ENCODE measurements at regions not wholly inside any gene's neighbourhood (a gene's known extent, or its start where the extent isn't known, plus 50 kb on each side); places are given as distances from the start of the nearest gene placed in this dataset.

- in situ Hi-C loops (cut with HindIII; ENCODE audit: low sequenced_read_pairs), result no loop called here
Observed at GRCh38 chr15:87209891-87210689, 1046.4 kb downstream of the NTRK3 start.

- in situ Hi-C loops (cut with HindIII; ENCODE audit: low sequenced_read_pairs), result no loop called here
Observed at GRCh38 chr15:87207990-87208580, 1048.5 kb downstream of the NTRK3 start.

- in situ Hi-C loops (cut with HindIII; ENCODE audit: low sequenced_read_pairs), result no loop called here
Observed at GRCh38 chr15:87207251-87207650, 1049.3 kb downstream of the NTRK3 start.

- in situ Hi-C loops (cut with HindIII; ENCODE audit: low sequenced_read_pairs), result no loop called here
Observed at GRCh38 chr15:87201986-87202385, 1054.6 kb downstream of the NTRK3 start.

GRCh38 chr15:87200149-87200548 lies 1056.4 kb downstream of the NTRK3 start:
- in situ Hi-C loops (cut with HindIII; ENCODE audit: low sequenced_read_pairs), result no loop called here

GRCh38 chr15:87197981-87198380 lies 1058.6 kb downstream of the NTRK3 start:
- in situ Hi-C loops (cut with HindIII; ENCODE audit: low sequenced_read_pairs), result no loop called here

GRCh38 chr15:87196498-87196897 lies 1060.0 kb downstream of the NTRK3 start:
- in situ Hi-C loops (cut with HindIII; ENCODE audit: low sequenced_read_pairs), result no loop called here

GRCh38 chr15:87193481-87193880 lies 1063.1 kb downstream of the NTRK3 start:
- in situ Hi-C loops (cut with HindIII; ENCODE audit: low sequenced_read_pairs), result no loop called here

GRCh38 chr15:87167706-87168105 lies 1088.0 kb downstream of the AGBL1 start:
- in situ Hi-C loops (cut with HindIII; ENCODE audit: low sequenced_read_pairs), result no loop called here

- in situ Hi-C loops (cut with HindIII; ENCODE audit: low sequenced_read_pairs), result no loop called here
Observed at GRCh38 chr15:87167055-87167454, 1087.4 kb downstream of the AGBL1 start.

GRCh38 chr15:87155771-87156170 lies 1076.1 kb downstream of the AGBL1 start:
- in situ Hi-C loops (cut with HindIII; ENCODE audit: low sequenced_read_pairs), result no loop called here

- in situ Hi-C loops (cut with HindIII; ENCODE audit: low sequenced_read_pairs), result no loop called here
Observed at GRCh38 chr15:87154761-87155160, 1075.1 kb downstream of the AGBL1 start.

- in situ Hi-C loops (cut with HindIII; ENCODE audit: low sequenced_read_pairs), result no loop called here
Observed at GRCh38 chr15:87151202-87151748, 1071.6 kb downstream of the AGBL1 start.

GRCh38 chr15:87145696-87146095 lies 1066.0 kb downstream of the AGBL1 start:
- in situ Hi-C loops (cut with HindIII; ENCODE audit: low sequenced_read_pairs), result no loop called here

GRCh38 chr15:87144775-87145174 lies 1065.1 kb downstream of the AGBL1 start:
- in situ Hi-C loops (cut with HindIII; ENCODE audit: low sequenced_read_pairs), result no loop called here

- in situ Hi-C loops (cut with HindIII; ENCODE audit: low sequenced_read_pairs), result no loop called here
Observed at GRCh38 chr15:87142096-87142495, 1062.4 kb downstream of the AGBL1 start.

GRCh38 chr15:87135109-87135508 lies 1055.4 kb downstream of the AGBL1 start:
- in situ Hi-C loops (cut with HindIII; ENCODE audit: low sequenced_read_pairs), result no loop called here

- in situ Hi-C loops (cut with HindIII; ENCODE audit: low sequenced_read_pairs), result no loop called here
Observed at GRCh38 chr15:87133704-87134103, 1054.0 kb downstream of the AGBL1 start.

GRCh38 chr15:87131067-87131466 lies 1051.4 kb downstream of the AGBL1 start:
- in situ Hi-C loops (cut with HindIII; ENCODE audit: low sequenced_read_pairs), result no loop called here

- in situ Hi-C loops (cut with HindIII; ENCODE audit: low sequenced_read_pairs), result no loop called here
Observed at GRCh38 chr15:87129916-87130315, 1050.2 kb downstream of the AGBL1 start.

GRCh38 chr15:87123676-87124382 lies 1044.2 kb downstream of the AGBL1 start:
- in situ Hi-C loops (cut with HindIII; ENCODE audit: low sequenced_read_pairs), result no loop called here

GRCh38 chr15:87121336-87121735 lies 1041.7 kb downstream of the AGBL1 start:
- in situ Hi-C loops (cut with HindIII; ENCODE audit: low sequenced_read_pairs), result no loop called here

All from endothelial cell of hepatic sinusoid (primary cell).